Ishikawa (cell line): ENCODE measurements at regions not wholly inside any gene's neighbourhood (a gene's known extent, or its start where the extent isn't known, plus 50 kb on each side); places are given as distances from the start of the nearest gene placed in this dataset.

Experiments used
- CEBPB ChIP-seq: IDR thresholded peaks from 2 replicates; pipeline ENCODE4 v1.6.1; 2012
- CREB1 ChIP-seq: IDR thresholded peaks from 2 replicates; pipeline ENCODE4 v1.6.1; 2012; ENCODE audit warnings: low read depth
- EP300 ChIP-seq: IDR thresholded peaks from 2 replicates; pipeline ENCODE4 v1.6.1; 2012; ENCODE audit warnings: borderline replicate concordance
- RAD21 ChIP-seq: IDR thresholded peaks from 2 replicates; pipeline ENCODE4 v1.6.1; 2012; ENCODE audit warnings: low read depth
- TCF12 ChIP-seq: IDR thresholded peaks from 2 replicates; pipeline ENCODE4 v1.6.1; 2012; ENCODE audit warnings: low read depth
- USF1 ChIP-seq: IDR thresholded peaks from 2 replicates; pipeline ENCODE4 v1.6.1; 2012
- YY1 ChIP-seq: IDR thresholded peaks from 2 replicates; pipeline ENCODE4 v1.6.1; 2012; ENCODE audit warnings: low read depth

DNA sequence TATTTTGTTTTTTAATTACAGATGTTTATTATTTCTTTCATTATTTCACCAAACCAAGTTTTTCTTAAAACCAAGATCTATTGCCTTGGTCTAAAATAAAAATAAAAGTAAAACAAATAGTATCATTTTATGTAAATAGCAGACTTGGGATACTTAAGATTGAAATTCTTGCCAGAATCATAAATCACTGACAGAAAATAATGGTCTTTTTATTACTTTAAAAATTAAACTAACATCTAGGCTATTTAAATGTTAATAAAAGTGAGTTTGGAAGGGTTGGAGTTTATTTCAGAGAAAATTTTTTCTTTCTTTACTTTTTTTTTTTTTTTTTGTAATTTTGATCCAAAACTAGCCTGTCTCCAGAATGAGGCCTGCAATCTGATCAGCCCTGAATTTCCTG is 568.0 kb upstream of the IGFBP3 start:
- TF ChIP-seq USF1 (no peak), EP300 (no peak), YY1 (no peak), CEBPB (no peak), TCF12 (no peak), RAD21 (no peak), CREB1 (no peak)
